ENCODE measurements at regions not wholly inside any gene's neighbourhood (a gene's known extent, or its start where the extent isn't known, plus 50 kb on each side); places are given as distances from the start of the nearest gene placed in this dataset.
A peak's percentile ranks its signal among the peaks of the same experiment; 100 is the strongest.

GRCh38 chr1:168875831-168876230, 146.8 kb upstream of the DPT start:
- no peak for DNase-seq

GRCh38 chr1:168876830-168877229, 147.8 kb upstream of the DPT start:
- no peak for DNase-seq

GRCh38 chr1:168879896-168880734, 151.1 kb upstream of the DPT start:
- peak; percentile 0 for DNase-seq

- no peak for DNase-seq
Observed at GRCh38 chr1:168881656-168882260, 152.8 kb upstream of the DPT start.

- DNase-seq, result no peak
Observed at GRCh38 chr1:168887381-168887780, 158.4 kb upstream of the DPT start.

GRCh38 chr1:168888418-168888817, 159.4 kb upstream of the DPT start:
- no peak for DNase-seq

GRCh38 chr1:168892931-168893330, 163.9 kb upstream of the DPT start:
- no peak for DNase-seq

GRCh38 chr1:168893359-168893801, 164.4 kb upstream of the DPT start:
- no peak for DNase-seq

- DNase-seq, result no peak
Observed at GRCh38 chr1:168894397-168894903, 165.4 kb upstream of the DPT start.

- DNase-seq, result no peak
Observed at GRCh38 chr1:168897249-168897648, 168.2 kb upstream of the DPT start.

- no peak for DNase-seq
Observed at GRCh38 chr1:168903237-168903830, 174.3 kb upstream of the DPT start.

GRCh38 chr1:168905633-168906032, 176.6 kb upstream of the DPT start:
- DNase-seq, result no peak

GRCh38 chr1:168906367-168906766, 177.4 kb upstream of the DPT start:
- DNase-seq, result no peak

- no peak for DNase-seq
Observed at GRCh38 chr1:168907053-168907452, 178.0 kb upstream of the DPT start.

- DNase-seq, result no peak
Observed at GRCh38 chr1:168907786-168908348, 178.9 kb upstream of the DPT start.

- DNase-seq, result no peak
Observed at GRCh38 chr1:168910403-168910802, 181.4 kb upstream of the DPT start.

GRCh38 chr1:168911370-168911769, 182.4 kb upstream of the DPT start:
- DNase-seq, result no peak

- DNase-seq, result no peak
Observed at GRCh38 chr1:168913711-168914463, 184.9 kb upstream of the DPT start.

GRCh38 chr1:168917309-168917708, 188.3 kb upstream of the DPT start:
- DNase-seq, result no peak

- DNase-seq, result no peak
Observed at GRCh38 chr1:168917796-168918195, 188.7 kb upstream of the ATP1B1 start.

- DNase-seq, result no peak
Observed at GRCh38 chr1:168918860-168919741, 187.4 kb upstream of the ATP1B1 start.

All from NCI-H510A (cell line).